D341Med (cell line): ENCODE measurements at regions not wholly inside any gene's neighbourhood (a gene's known extent, or its start where the extent isn't known, plus 50 kb on each side); places are given as distances from the start of the nearest gene placed in this dataset.
A peak's percentile ranks its signal among the peaks of the same experiment; 100 is the strongest.
"Not testable (repeated sequence)": the region's sequence is repeated elsewhere in the genome, so short reads cannot be mapped to it uniquely, and the experiment has no call there.

Experiments used
- DNase-seq: peaks from one replicate; pipeline ENCODE4 v3.0.0; 2012; ENCODE audit warnings: low spot score

GRCh38 chr1:182259968-182260367 lies 131.6 kb downstream of the GLUL start:
- DNase-seq, result no peak

GRCh38 chr1:182259229-182259872 lies 132.2 kb downstream of the GLUL start:
- no peak for DNase-seq

- DNase-seq, result no peak
Observed at GRCh38 chr1:182257369-182258063, 134.1 kb downstream of the GLUL start.

- DNase-seq, result no peak
Observed at GRCh38 chr1:182256931-182257330, 134.7 kb downstream of the GLUL start.

GRCh38 chr1:182255494-182255893 lies 136.1 kb downstream of the GLUL start:
- DNase-seq, result no peak

GRCh38 chr1:182253319-182253860 lies 138.2 kb downstream of the GLUL start:
- DNase-seq, result no peak

- no peak for DNase-seq
Observed at GRCh38 chr1:182251561-182251960, 140.0 kb downstream of the GLUL start.

GRCh38 chr1:182249201-182249676 lies 142.4 kb downstream of the GLUL start:
- DNase-seq, result no peak

- no peak for DNase-seq
Observed at GRCh38 chr1:182248721-182249120, 142.9 kb downstream of the GLUL start.

GRCh38 chr1:182247813-182248212 lies 143.8 kb downstream of the GLUL start:
- DNase-seq, result not testable (repeated sequence)

- DNase-seq, result no peak
Observed at GRCh38 chr1:182246783-182247182, 144.8 kb downstream of the GLUL start.

- DNase-seq, result no peak
Observed at GRCh38 chr1:182245040-182245439, 146.6 kb downstream of the GLUL start.

GRCh38 chr1:182244451-182244850 lies 147.1 kb downstream of the GLUL start:
- DNase-seq, result no peak

GRCh38 chr1:182242641-182243040 lies 148.9 kb downstream of the GLUL start:
- DNase-seq, result no peak

GRCh38 chr1:182240085-182240484 lies 151.5 kb downstream of the GLUL start:
- DNase-seq, result no peak

GRCh38 chr1:182238421-182238820 lies 153.2 kb downstream of the GLUL start:
- DNase-seq, result no peak

- DNase-seq, result no peak
Observed at GRCh38 chr1:182237329-182237728, 154.3 kb downstream of the GLUL start.

GRCh38 chr1:182236651-182237077 lies 154.9 kb downstream of the GLUL start:
- DNase-seq, result no peak

- DNase-seq, result no peak
Observed at GRCh38 chr1:182235952-182236650, 155.5 kb downstream of the GLUL start.

- DNase-seq, result no peak
Observed at GRCh38 chr1:182235604-182235951, 156.0 kb downstream of the GLUL start.

GRCh38 chr1:182229921-182230491 lies 161.6 kb downstream of the GLUL start:
- peak; percentile 56 for DNase-seq

- no peak for DNase-seq
Observed at GRCh38 chr1:182229451-182229850, 162.1 kb downstream of the GLUL start.
